Stimulated activated naive CD8-positive, alpha-beta T cell treated with anti-CD3 and anti-CD28 coated beads, Interleukin-15, Interleukin-2, amounts not matched to agents 100 U/mL and 50 U/mL, for 24 hours (primary cell): ENCODE measurements at regions not wholly inside any gene's neighbourhood (a gene's known extent, or its start where the extent isn't known, plus 50 kb on each side); places are given as distances from the start of the nearest gene placed in this dataset.
"Not testable (repeated sequence)": the region's sequence is repeated elsewhere in the genome, so short reads cannot be mapped to it uniquely, and the experiment has no call there.

Source experiments
- ATAC-seq: fragments of 150-1000 bp; cut with Tn5 transposase; one replicate; pipeline ENCODE4 v1.10.0; 2021
- DNase-seq: peaks from one replicate; pipeline ENCODE4 v3.0.0; 2021

- not testable (repeated sequence) for ATAC-seq, DNase-seq
Observed at GRCh38 chr4:22630161-22630975, 62.4 kb upstream of the GBA3 start.

GRCh38 chr4:22631167-22631566 is 61.6 kb upstream of the GBA3 start:
- DNase-seq, ATAC-seq: not testable (repeated sequence)

- DNase-seq (no peak), ATAC-seq (no peak)
Observed at GRCh38 chr4:22634541-22635181, 58.1 kb upstream of the GBA3 start.

- ATAC-seq, DNase-seq: not testable (repeated sequence)
Observed at GRCh38 chr4:22635182-22635549, 57.6 kb upstream of the GBA3 start.

GRCh38 chr4:22635692-22636091 is 57.0 kb upstream of the GBA3 start:
- ATAC-seq (no peak), DNase-seq (no peak)

- ATAC-seq (no peak), DNase-seq (no peak)
Observed at GRCh38 chr4:22637306-22637705, 55.4 kb upstream of the GBA3 start.
